HEK293T (cell line): ENCODE measurements at regions not wholly inside any gene's neighbourhood (a gene's known extent, or its start where the extent isn't known, plus 50 kb on each side); places are given as distances from the start of the nearest gene placed in this dataset.

Source experiments
- BHLHE40 ChIP-seq: fragments of 450-650 bp; IDR thresholded peaks from 2 replicates; pipeline ENCODE4 v1.6.1; 2016; ENCODE audit warnings: mild to moderate bottlenecking, moderate library complexity, borderline replicate concordance
- FOXK2 ChIP-seq: fragments of 450-650 bp; IDR thresholded peaks from 2 replicates; pipeline ENCODE4 v1.6.1; 2016; ENCODE audit warnings: mild to moderate bottlenecking
- SP1 ChIP-seq: fragments of 450-650 bp; IDR thresholded peaks from 2 replicates; pipeline ENCODE4 v1.6.1; 2017
- SUZ12 ChIP-seq: fragments of 450-650 bp; IDR thresholded peaks from 2 replicates; pipeline ENCODE4 v1.6.1; 2016; ENCODE audit warnings: mild to moderate bottlenecking
- ZNF384 ChIP-seq: fragments of 450-650 bp; IDR thresholded peaks from 2 replicates; pipeline ENCODE4 v1.6.1; 2016

DNA sequence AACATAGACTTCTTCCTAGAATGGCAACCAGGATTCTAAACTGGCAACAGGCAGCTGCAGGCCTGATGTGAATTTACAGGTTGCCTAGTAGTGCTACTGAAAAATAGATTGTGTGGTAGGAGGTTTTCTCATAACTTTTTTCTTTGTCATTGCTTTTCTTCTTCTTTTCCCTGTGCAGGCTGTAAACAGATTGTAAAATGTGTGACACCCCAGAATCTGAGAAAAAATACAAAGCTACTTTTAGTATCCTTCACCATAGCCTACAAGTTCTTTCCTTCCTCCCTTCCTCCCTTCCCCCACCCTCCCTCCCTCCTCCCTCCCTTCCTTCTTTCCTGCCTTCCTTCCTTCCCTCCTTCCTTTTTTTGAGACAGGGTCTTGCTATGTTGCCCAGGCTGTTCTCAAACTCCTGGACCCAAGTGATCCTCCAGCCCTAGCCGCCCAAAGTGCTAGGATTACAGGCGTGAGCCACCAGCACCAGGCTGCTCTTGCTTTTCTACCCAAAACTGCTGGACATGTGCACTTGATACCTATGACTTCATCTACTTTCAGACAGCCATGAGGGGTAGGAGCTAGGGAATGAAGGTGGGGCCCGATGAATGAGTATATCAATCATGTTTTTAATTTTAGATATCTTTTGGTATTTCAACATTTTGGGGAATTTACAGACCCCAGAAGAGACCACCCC is 114.2 kb upstream of the EEA1 start:
- no peak for TF ChIP-seq BHLHE40
- no peak for TF ChIP-seq FOXK2
- no peak for TF ChIP-seq SP1
- TF ChIP-seq SUZ12 = no peak
- TF ChIP-seq ZNF384 = no peak
